Gastroesophageal sphincter (tissue), 4 donors: ENCODE measurements at regions not wholly inside any gene's neighbourhood (a gene's known extent, or its start where the extent isn't known, plus 50 kb on each side); places are given as distances from the start of the nearest gene placed in this dataset.

ENCODE experiments used
- ATAC-seq: fragments of 150-250 bp; one replicate; pipeline ENCODE4 v1.9.1; 2016; ENCODE audit warnings: mild to moderate bottlenecking, moderate library complexity
- H3K27ac ChIP-seq, 4 donors: fragments of 200-600 bp; sonication (generic) in 3 of 4; 1 replicate in 3 of 4; 2 replicates in 1 of 4; pipeline ENCODE4 v1.5.1; 2016 to 2019
- H3K27me3 ChIP-seq: fragments of 200-600 bp; sonication (generic); one replicate; pipeline ENCODE4 v1.5.1; 2019
- H3K36me3 ChIP-seq, 2 donors: fragments of 200-600 bp; sonication (generic); one replicate each; pipeline ENCODE4 v1.5.1; 2019; ENCODE audit warnings: control low read depth in 1 of 2
- H3K4me1 ChIP-seq, 3 donors: fragments of 200-600 bp; sonication (generic); 1 replicate in 2 of 3; 2 replicates in 1 of 3; pipeline ENCODE4 v1.5.1; 2016 to 2019; ENCODE audit warnings: control low read depth in 2 of 3
- H3K4me3 ChIP-seq, 2 donors: fragments of 200-600 bp; sonication (generic); one replicate each; pipeline ENCODE4 v1.5.1; 2019; ENCODE audit warnings: mild to moderate bottlenecking in 1 of 2, moderate library complexity in 1 of 2
- H3K9me3 ChIP-seq, 3 donors: fragments of 200-600 bp; sonication (generic); one replicate each; pipeline ENCODE4 v1.5.1; 2017 to 2019; ENCODE audit warnings: control low read depth in 2 of 3
- CTCF ChIP-seq, 4 experiments: fragments of 200-600 bp in 2 of 4; fragments of 450-650 bp in 2 of 4; sonication (generic) in 1 of 4; IDR thresholded peaks; one replicate each; pipeline ENCODE4 v1.5.1; 2017 to 2019; ENCODE audit warnings: antibody characterized with exemption in 4 of 4, mild to moderate bottlenecking in 2 of 4, moderate library complexity in 2 of 4
- EP300 ChIP-seq: sonication (generic); formaldehyde crosslinking; IDR thresholded peaks from one replicate; pipeline ENCODE4 v1.6.1; 2017; ENCODE audit warnings: antibody characterized with exemption, mild to moderate bottlenecking
- POLR2A ChIP-seq, 2 donors: fragments of 450-650 bp; IDR thresholded peaks; one replicate each; pipeline ENCODE4 v1.6.1; 2017; ENCODE audit warnings: antibody characterized with exemption in 2 of 2, mild to moderate bottlenecking in 2 of 2, moderate library complexity in 1 of 2
- POLR2AphosphoS5 ChIP-seq: sonication (generic); formaldehyde crosslinking; IDR thresholded peaks from one replicate; pipeline ENCODE4 v1.6.1; 2017; ENCODE audit warnings: antibody characterized with exemption
- WGBS, 2 donors: methylation state at CpG; one replicate each; pipeline ENCODE4 v1.1.5; 2018; ENCODE audit warnings: low coverage in 1 of 2; 5-methylcytosine and 5-hydroxymethylcytosine counted together

DNA sequence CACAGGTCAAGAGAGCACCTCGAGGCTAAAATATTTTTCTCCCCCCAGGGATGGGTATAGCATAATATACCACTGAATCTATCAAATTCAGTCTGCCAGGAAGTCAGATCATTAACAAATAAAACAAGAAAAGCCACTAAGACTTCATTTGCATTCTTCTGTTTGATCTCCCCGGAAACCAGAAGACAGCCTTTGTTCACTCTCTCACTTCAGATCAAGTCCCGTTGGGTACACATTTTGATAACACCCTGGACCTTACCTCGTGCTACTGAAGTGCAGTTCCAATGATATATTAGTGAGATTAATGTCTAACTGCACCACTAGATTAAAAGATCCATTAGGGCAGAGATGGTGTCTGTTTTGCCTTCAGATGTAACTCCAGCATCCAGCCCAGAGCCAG is 157.7 kb upstream of the B3GAT2 start:
- H3K9me3 ChIP-seq = peaks cover 0 to 13% (median 0%) of the 10 kb centered on the region in 3 donors
- H3K27ac ChIP-seq = no peak overlapping the region
- no peak for ATAC-seq
- 30 to 46% methylated on average over 4 of the region's 4 CpGs for WGBS, 2 donors
- TF ChIP-seq CTCF (IDR thresholded peaks at IDR 0.05) = no peak
- no peak for TF ChIP-seq POLR2AphosphoS5
- TF ChIP-seq EP300 = no peak
- TF ChIP-seq POLR2A (IDR thresholded peaks at IDR 0.05) = no peak
- H3K36me3 ChIP-seq = no peaks in the 10 kb centered on the region
- H3K27me3 ChIP-seq = no peaks in the 10 kb centered on the region
- no peaks in the 10 kb centered on the region for H3K4me1 ChIP-seq
- no peak overlapping the region for H3K4me3 ChIP-seq

DNA sequence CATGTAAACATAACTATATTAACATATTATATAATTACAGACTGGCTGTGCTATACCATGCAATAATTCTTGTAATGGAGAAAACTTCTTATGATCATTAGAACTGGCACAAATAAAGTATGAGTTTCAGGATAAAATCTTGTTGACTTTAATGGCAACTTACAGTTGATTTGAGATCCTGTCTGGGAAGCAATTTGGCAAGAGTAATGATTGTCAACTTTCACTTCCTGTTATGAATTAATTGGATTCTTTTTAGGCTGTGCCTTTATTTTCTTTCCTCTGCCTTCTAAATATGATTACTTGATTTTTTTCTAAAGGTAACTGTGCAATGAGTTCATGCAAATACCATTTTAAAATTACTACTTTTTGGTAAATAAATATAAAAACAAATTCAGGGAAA is 158.1 kb upstream of the B3GAT2 start:
- no peak overlapping the region for H3K27ac ChIP-seq
- H3K4me3 ChIP-seq = no peak overlapping the region
- no peak for TF ChIP-seq POLR2A (IDR thresholded peaks at IDR 0.05)
- ATAC-seq = no peak
- H3K9me3 ChIP-seq = peaks cover 0 to 17% (median 0%) of the 10 kb centered on the region in 3 donors
- no peaks in the 10 kb centered on the region for H3K36me3 ChIP-seq
- H3K27me3 ChIP-seq = no peaks in the 10 kb centered on the region
- no peaks in the 10 kb centered on the region for H3K4me1 ChIP-seq

DNA sequence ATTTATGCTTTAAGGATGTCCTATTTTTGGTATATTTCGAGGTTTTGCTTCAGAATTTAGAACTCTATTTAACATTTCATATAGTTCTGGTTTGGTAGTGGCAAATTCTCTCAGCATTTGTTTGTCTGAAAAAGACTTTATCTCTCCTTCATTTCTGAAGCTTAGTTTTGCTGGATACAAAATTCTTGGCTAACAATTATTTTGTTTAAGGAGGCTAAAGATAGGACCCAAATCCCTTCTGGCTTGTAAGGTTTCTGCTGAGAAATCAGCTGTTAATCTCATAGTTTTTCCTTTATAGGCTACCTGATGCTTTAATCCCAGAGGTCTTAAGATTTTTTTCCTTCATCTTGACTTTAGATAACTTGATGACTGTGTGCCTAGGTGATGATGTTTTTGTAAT is 162.7 kb upstream of the B3GAT2 start:
- Histone ChIP-seq H3K27me3 (no peaks in the 10 kb centered on the region), H3K4me1 (no peaks in the 10 kb centered on the region), H3K36me3 (no peaks in the 10 kb centered on the region), H3K27ac (no peak overlapping the region), H3K4me3 (no peak overlapping the region), H3K9me3 (peaks cover 0 to 36% (median 0%) of the 10 kb centered on the region in 3 donors)
- no peak for ATAC-seq
- 40 to 60% methylated on average over 1 of the region's 1 CpG for WGBS, 2 donors
- no peak for TF ChIP-seq POLR2AphosphoS5
- no peak for TF ChIP-seq POLR2A (IDR thresholded peaks at IDR 0.05)
- no peak for TF ChIP-seq CTCF (IDR thresholded peaks at IDR 0.05)
- TF ChIP-seq EP300 = no peak

DNA sequence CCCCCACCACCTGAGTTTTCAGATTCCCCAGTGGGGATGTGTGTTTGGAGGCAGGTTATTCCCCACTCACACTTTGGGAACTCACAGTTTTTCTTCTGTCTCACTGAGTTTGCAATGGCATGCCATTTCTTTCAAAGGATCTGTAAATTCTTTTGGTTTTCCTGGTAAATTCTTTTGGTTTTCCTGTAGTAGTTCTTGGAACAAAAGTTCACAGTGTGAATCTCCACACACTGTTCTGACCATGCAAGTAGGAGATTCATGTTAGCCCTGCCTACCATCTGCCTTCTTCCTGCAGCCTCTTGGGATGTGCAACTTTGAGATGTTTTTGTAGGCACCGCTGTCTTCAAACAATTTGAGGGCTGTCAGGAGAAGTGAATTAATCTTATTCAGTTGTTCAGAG is 165.6 kb upstream of the OGFRL1 start:
- no peak for ATAC-seq
- no peak for TF ChIP-seq EP300
- no peak for TF ChIP-seq POLR2A (IDR thresholded peaks at IDR 0.05)
- no peak for TF ChIP-seq CTCF (IDR thresholded peaks at IDR 0.05)
- TF ChIP-seq POLR2AphosphoS5 = no peak
- 91% methylated on average over 1 of the region's 1 CpG; no CpG with 5 or more reads in 1 of the 2 donors for WGBS, 2 donors
- Histone ChIP-seq H3K4me3 (no peak overlapping the region), H3K27me3 (no peaks in the 10 kb centered on the region), H3K9me3 (peaks cover 0 to 36% (median 0%) of the 10 kb centered on the region in 3 donors), H3K36me3 (no peaks in the 10 kb centered on the region), H3K4me1 (no peaks in the 10 kb centered on the region), H3K27ac (no peak overlapping the region)

GRCh38 chr6:71124340-71124739 is 164.3 kb upstream of the OGFRL1 start:
- TF ChIP-seq CTCF (IDR thresholded peaks at IDR 0.05) (no peak), EP300 (no peak), POLR2A (IDR thresholded peaks at IDR 0.05) (no peak), POLR2AphosphoS5 (no peak)
- Histone ChIP-seq H3K4me1 (no peaks in the 10 kb centered on the region), H3K27ac (no peak overlapping the region), H3K9me3 (peaks cover 0 to 25% (median 0%) of the 10 kb centered on the region in 3 donors), H3K27me3 (no peaks in the 10 kb centered on the region), H3K36me3 (no peaks in the 10 kb centered on the region), H3K4me3 (no peak overlapping the region)
- WGBS, 2 donors = 61 to 80% methylated on average over 2 to 3 of the region's 3 CpGs
- no peak for ATAC-seq

GRCh38 chr6:71125216-71125615 is 163.4 kb upstream of the OGFRL1 start:
- Histone ChIP-seq H3K4me1 (no peaks in the 10 kb centered on the region), H3K4me3 (no peak overlapping the region), H3K36me3 (no peaks in the 10 kb centered on the region), H3K27ac (no peak overlapping the region), H3K9me3 (peaks cover 0 to 16% (median 0%) of the 10 kb centered on the region in 3 donors), H3K27me3 (no peaks in the 10 kb centered on the region)
- ATAC-seq = no peak
- TF ChIP-seq EP300 (no peak), POLR2AphosphoS5 (no peak), POLR2A (IDR thresholded peaks at IDR 0.05) (no peak), CTCF (IDR thresholded peaks at IDR 0.05) (no peak)
